Osteocyte (in vitro differentiated cells): ENCODE measurements at regions not wholly inside any gene's neighbourhood (a gene's known extent, or its start where the extent isn't known, plus 50 kb on each side); places are given as distances from the start of the nearest gene placed in this dataset.

Source experiments
- DNase-seq: peaks from one replicate; pipeline ENCODE4 v3.0.0; 2021; ENCODE audit warnings: mixed read lengths; ENCODE audit not compliant: unreplicated experiment; ENCODE audit errors: extremely low spot score
- H3K27ac Mint-ChIP-seq: one replicate; pipeline ENCODE4 v1.8.0; 2021; ENCODE audit warnings: mild to moderate bottlenecking, mixed read lengths; ENCODE audit not compliant: unreplicated experiment
- H3K27me3 Mint-ChIP-seq: one replicate; pipeline ENCODE4 v1.8.0; 2021; ENCODE audit warnings: mixed read lengths; ENCODE audit not compliant: unreplicated experiment
- H3K36me3 Mint-ChIP-seq: one replicate; pipeline ENCODE4 v1.8.0; 2021; ENCODE audit warnings: mixed read lengths; ENCODE audit not compliant: unreplicated experiment
- H3K4me1 Mint-ChIP-seq: one replicate; pipeline ENCODE4 v1.8.0; 2021; ENCODE audit warnings: mixed read lengths; ENCODE audit not compliant: unreplicated experiment
- H3K4me3 Mint-ChIP-seq: one replicate; pipeline ENCODE4 v1.8.0; 2021; ENCODE audit warnings: mild to moderate bottlenecking, moderate library complexity, mixed read lengths; ENCODE audit not compliant: unreplicated experiment
- H3K9me3 Mint-ChIP-seq: one replicate; pipeline ENCODE4 v1.8.0; 2021; ENCODE audit warnings: mixed read lengths; ENCODE audit not compliant: unreplicated experiment
- CTCF ChIP-seq: fragments of 200-600 bp; sonication (generic); IDR thresholded peaks from 2 replicates; pipeline ENCODE4 v1.5.0; 2021; ENCODE audit warnings: antibody characterized with exemption, mild to moderate bottlenecking, moderate library complexity

GRCh38 chr13:44219577-44220548, 153.8 kb upstream of the SERP2 start:
- DNase-seq = no peak
- H3K27me3 Mint-ChIP-seq = no peaks in the 10 kb centered on the region
- TF ChIP-seq CTCF = no peak
- H3K27ac Mint-ChIP-seq = no peak overlapping the region
- peaks cover 5% of the 10 kb centered on the region for H3K4me1 Mint-ChIP-seq
- H3K9me3 Mint-ChIP-seq = no peaks in the 10 kb centered on the region
- H3K36me3 Mint-ChIP-seq = no peaks in the 10 kb centered on the region
- H3K4me3 Mint-ChIP-seq = no peak overlapping the region

GRCh38 chr13:44220948-44221347, 152.7 kb upstream of the SERP2 start:
- no peak for TF ChIP-seq CTCF
- no peak overlapping the region for H3K27ac Mint-ChIP-seq
- peaks cover 7% of the 10 kb centered on the region for H3K4me1 Mint-ChIP-seq
- H3K36me3 Mint-ChIP-seq = no peaks in the 10 kb centered on the region
- DNase-seq = no peak
- H3K9me3 Mint-ChIP-seq = no peaks in the 10 kb centered on the region
- no peak overlapping the region for H3K4me3 Mint-ChIP-seq
- no peaks in the 10 kb centered on the region for H3K27me3 Mint-ChIP-seq

- no peaks in the 10 kb centered on the region for H3K36me3 Mint-ChIP-seq
- H3K27ac Mint-ChIP-seq = no peak overlapping the region
- H3K4me3 Mint-ChIP-seq = no peak overlapping the region
- DNase-seq = no peak
- H3K9me3 Mint-ChIP-seq = no peaks in the 10 kb centered on the region
- no peaks in the 10 kb centered on the region for H3K27me3 Mint-ChIP-seq
- no peak for TF ChIP-seq CTCF
- peaks cover 7% of the 10 kb centered on the region for H3K4me1 Mint-ChIP-seq
Measured at GRCh38 chr13:44221657-44222056, 152.0 kb upstream of the SERP2 start.

GRCh38 chr13:44223770-44224444, 149.7 kb upstream of the SERP2 start:
- Mint-ChIP-seq H3K36me3 (no peaks in the 10 kb centered on the region), H3K27me3 (no peaks in the 10 kb centered on the region), H3K4me3 (no peak overlapping the region), H3K27ac (no peak overlapping the region), H3K4me1 (peaks cover 4% of the 10 kb centered on the region), H3K9me3 (no peaks in the 10 kb centered on the region)
- no peak for DNase-seq
- no peak for TF ChIP-seq CTCF
